Natural killer cell (primary cell): ENCODE measurements at regions not wholly inside any gene's neighbourhood (a gene's known extent, or its start where the extent isn't known, plus 50 kb on each side); places are given as distances from the start of the nearest gene placed in this dataset.

Source experiments
- ATAC-seq, 3 donors: fragments of 150-1000 bp in 2 of 3; fragments of 200-7000 bp in 1 of 3; cut with Tn5 transposase; 1 replicate in 1 of 3; 2 replicates in 2 of 3; pipeline ENCODE4 v1.10.0; 2021; ENCODE audit warnings: mild to moderate bottlenecking in 2 of 3, moderate library complexity in 2 of 3
- DNase-seq, 2 donors: peaks; one replicate each; pipeline versions ENCODE4 v3.0.0 to v3.0.0-alpha.2; 2013 to 2021; ENCODE audit warnings: mixed read lengths in 1 of 2
- H3K27ac ChIP-seq: one replicate; pipeline ENCODE4 v1.5.1; 2013; ENCODE audit warnings: mild to moderate bottlenecking, low read length
- H3K27me3 ChIP-seq: one replicate; pipeline ENCODE4 v1.6.1; 2013; ENCODE audit warnings: low read length; ENCODE audit not compliant: control insufficient read depth, insufficient read depth
- H3K36me3 ChIP-seq: one replicate; pipeline ENCODE4 v1.6.1; 2013; ENCODE audit warnings: low read length; ENCODE audit not compliant: control insufficient read depth, insufficient read depth
- H3K4me1 ChIP-seq: one replicate; pipeline ENCODE4 v1.6.1; 2013; ENCODE audit warnings: low read length; ENCODE audit not compliant: control insufficient read depth, insufficient read depth
- H3K4me3 ChIP-seq: one replicate; pipeline ENCODE4 v1.5.1; 2013; ENCODE audit warnings: low read length
- H3K9me3 ChIP-seq: one replicate; pipeline ENCODE4 v1.6.1; 2013; ENCODE audit warnings: low read length; ENCODE audit not compliant: control insufficient read depth, insufficient read depth
- H3K27ac Mint-ChIP-seq, 2 donors: one replicate each; pipeline ENCODE4 v1.8.0; 2022; ENCODE audit warnings: mild to moderate bottlenecking in 2 of 2, mixed read lengths in 2 of 2, moderate library complexity in 1 of 2
- H3K27me3 Mint-ChIP-seq, 2 donors: one replicate each; pipeline ENCODE4 v1.8.0; 2022; ENCODE audit warnings: low read depth in 2 of 2, mixed read lengths in 2 of 2
- H3K36me3 Mint-ChIP-seq: one replicate; pipeline ENCODE4 v1.8.0; 2022; ENCODE audit warnings: mixed read lengths
- H3K4me1 Mint-ChIP-seq, 2 donors: one replicate each; pipeline ENCODE4 v1.8.0; 2022; ENCODE audit warnings: mixed read lengths in 2 of 2
- H3K4me3 Mint-ChIP-seq: one replicate; pipeline ENCODE4 v1.8.0; 2022; ENCODE audit warnings: mild to moderate bottlenecking, moderate library complexity, mixed read lengths
- H3K9me3 Mint-ChIP-seq, 2 donors: one replicate each; pipeline ENCODE4 v1.8.0; 2022; ENCODE audit warnings: mixed read lengths in 2 of 2
- CTCF ChIP-seq: fragments of 200-600 bp; IDR thresholded peaks from one replicate; pipeline ENCODE4 v1.8.0; 2022; ENCODE audit warnings: antibody characterized with exemption
- WGBS: methylation state at CpG from one replicate; pipeline ENCODE4 v1.1.7; 2013; ENCODE audit warnings: missing lambda C conversion rate; ENCODE audit not compliant: insufficient coverage; 5-methylcytosine and 5-hydroxymethylcytosine counted together
- intact Hi-C: fragments of 100-400 bp; cut with micrococcal nuclease; formaldehyde crosslinking; loops from one replicate; pipeline ENCODE4 v1.14.2; 2022

- H3K4me3 Mint-ChIP-seq: no peak overlapping the region
- Histone ChIP-seq H3K27ac (no peak overlapping the region), H3K4me3 (no peak overlapping the region), H3K27me3 (no peaks in the 10 kb centered on the region), H3K4me1 (peaks cover 9% of the 10 kb centered on the region), H3K9me3 (no peaks in the 10 kb centered on the region), H3K36me3 (no peaks in the 10 kb centered on the region)
- no peak for ATAC-seq
- TF ChIP-seq CTCF: no peak
- H3K4me1 Mint-ChIP-seq: peaks cover 5 to 6% of the 10 kb centered on the region in 2 donors
- intact Hi-C loops: no loop called here
- peaks cover 12 to 38% of the 10 kb centered on the region in 2 donors for H3K27me3 Mint-ChIP-seq
- no peak overlapping the region for H3K27ac Mint-ChIP-seq
- 89% methylated on average over 1 of the region's 1 CpG for WGBS
- no peaks in the 10 kb centered on the region for H3K36me3 Mint-ChIP-seq
- no peaks in the 10 kb centered on the region for H3K9me3 Mint-ChIP-seq
- DNase-seq: no peak
These were observed 86.5 kb upstream of the IRS2 start for GRCh38 chr13:109872864-109873263.

- H3K4me1 ChIP-seq: peaks cover 9% of the 10 kb centered on the region
- Mint-ChIP-seq H3K4me3 (no peak overlapping the region), H3K36me3 (no peaks in the 10 kb centered on the region), H3K4me1 (peaks cover 5 to 6% of the 10 kb centered on the region in 2 donors), H3K27me3 (peaks cover 12 to 38% of the 10 kb centered on the region in 2 donors), H3K27ac (no peak overlapping the region), H3K9me3 (peaks cover 0 to 2% of the 10 kb centered on the region in 2 donors)
- no peak for DNase-seq
- no peak for TF ChIP-seq CTCF
- ATAC-seq: no peak
- WGBS: 91% methylated on average over 8 of the region's 9 CpGs
- no peaks in the 10 kb centered on the region for H3K27me3 ChIP-seq
- no peak overlapping the region for H3K27ac ChIP-seq
- H3K4me3 ChIP-seq: no peak overlapping the region
- no peaks in the 10 kb centered on the region for H3K9me3 ChIP-seq
- intact Hi-C loops: no loop called here
- H3K36me3 ChIP-seq: no peaks in the 10 kb centered on the region
These were observed 84.5 kb upstream of the IRS2 start for GRCh38 chr13:109870696-109871370.

- Histone ChIP-seq H3K9me3 (no peaks in the 10 kb centered on the region), H3K27ac (no peak overlapping the region), H3K4me3 (no peak overlapping the region), H3K4me1 (peaks cover 9% of the 10 kb centered on the region), H3K36me3 (no peaks in the 10 kb centered on the region), H3K27me3 (no peaks in the 10 kb centered on the region)
- no peak for DNase-seq
- Mint-ChIP-seq H3K9me3 (peaks cover 0 to 2% of the 10 kb centered on the region in 2 donors), H3K4me1 (peaks cover 5 to 6% of the 10 kb centered on the region in 2 donors), H3K36me3 (no peaks in the 10 kb centered on the region), H3K4me3 (no peak overlapping the region), H3K27ac (no peak overlapping the region), H3K27me3 (peaks cover 12 to 35% of the 10 kb centered on the region in 2 donors)
- intact Hi-C loops: no loop called here
- WGBS: 79% methylated on average over 6 of the region's 6 CpGs
- no peak for TF ChIP-seq CTCF
- no peak for ATAC-seq
These were observed 83.9 kb upstream of the IRS2 start for GRCh38 chr13:109870274-109870673.
